Activated gamma-delta T cell treated with Interleukin-2 at 50 U/mL for 16 hours (primary cell): ENCODE measurements at regions not wholly inside any gene's neighbourhood (a gene's known extent, or its start where the extent isn't known, plus 50 kb on each side); places are given as distances from the start of the nearest gene placed in this dataset.
"Not testable (repeated sequence)": the region's sequence is repeated elsewhere in the genome, so short reads cannot be mapped to it uniquely, and the experiment has no call there.

Source experiments
- DNase-seq: peaks from one replicate; pipeline ENCODE4 v3.0.0-alpha.2; 2020

DNA sequence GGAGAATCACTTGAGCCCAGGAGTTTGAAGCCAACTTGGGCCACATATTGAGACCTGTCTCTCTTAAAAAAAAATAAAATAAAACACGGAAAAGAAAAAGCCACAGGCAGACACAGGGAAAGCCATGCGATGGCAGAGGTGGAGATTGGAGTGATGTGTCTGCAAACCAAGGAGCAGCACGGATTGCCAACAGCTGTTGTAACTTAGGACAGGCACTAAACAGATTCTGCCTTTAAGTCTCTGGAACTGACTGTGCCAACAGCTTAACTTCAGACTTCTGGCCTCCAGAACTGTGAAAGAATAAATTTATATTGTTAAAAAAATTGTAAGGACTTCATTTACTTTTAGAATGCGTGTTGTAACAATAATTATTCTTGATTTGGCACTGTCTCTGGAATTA, 318.5 kb upstream of the CHD1 start:
- DNase-seq = no peak

- DNase-seq = no peak
These were observed 314.3 kb upstream of the CHD1 start for GRCh38 chr5:99243111-99243510.

DNA sequence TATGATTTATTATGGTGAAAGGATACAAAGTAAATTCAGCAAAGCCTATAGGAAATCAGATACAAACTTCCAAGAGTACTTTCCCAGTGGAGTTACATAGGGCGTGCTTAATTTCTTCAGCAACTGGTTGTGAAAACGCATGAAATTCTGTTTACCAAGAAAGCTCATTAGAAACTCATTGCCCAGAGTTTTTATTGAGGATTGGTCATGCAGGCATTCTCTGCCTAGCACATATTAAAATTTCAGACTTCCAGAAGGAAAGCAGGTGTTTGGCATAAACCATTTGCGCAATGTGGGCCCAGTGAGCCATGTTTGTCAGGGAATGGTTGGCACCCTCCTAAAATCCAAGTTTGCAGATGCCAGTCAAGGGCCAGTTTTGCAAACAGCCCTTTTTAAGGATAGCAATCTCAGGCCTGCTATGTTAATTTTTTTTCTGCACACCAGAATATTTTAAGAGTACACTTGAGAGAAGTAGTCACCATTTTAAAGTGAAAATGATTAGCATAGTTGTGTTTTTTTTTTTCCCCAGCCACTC, 311.1 kb upstream of the CHD1 start:
- no peak for DNase-seq

DNA sequence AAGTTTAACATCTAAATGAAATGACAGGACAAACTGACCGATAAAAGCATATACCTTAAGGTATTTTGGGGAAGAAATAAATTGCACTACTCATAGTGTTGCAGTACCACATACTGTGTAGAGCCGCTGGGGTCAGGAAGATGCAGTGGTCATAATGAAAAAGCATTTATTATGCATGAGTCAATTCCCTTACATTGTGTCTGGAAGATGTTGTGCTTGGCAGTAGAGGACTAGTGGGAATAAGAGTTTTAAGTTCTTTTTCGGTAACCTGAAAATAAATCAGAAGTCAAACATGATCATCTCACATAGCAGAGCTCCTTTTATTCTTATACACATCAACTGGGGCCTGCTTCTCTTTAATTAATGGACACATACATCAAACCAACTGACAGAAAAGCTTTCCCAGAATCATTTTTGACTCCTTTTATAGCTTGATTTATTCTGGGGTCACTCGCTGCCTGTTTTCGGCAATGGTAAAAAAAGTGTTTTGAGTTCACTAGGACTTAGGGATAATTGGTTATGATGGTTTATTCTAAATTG, 262.5 kb upstream of the CHD1 start:
- DNase-seq = no peak

DNA sequence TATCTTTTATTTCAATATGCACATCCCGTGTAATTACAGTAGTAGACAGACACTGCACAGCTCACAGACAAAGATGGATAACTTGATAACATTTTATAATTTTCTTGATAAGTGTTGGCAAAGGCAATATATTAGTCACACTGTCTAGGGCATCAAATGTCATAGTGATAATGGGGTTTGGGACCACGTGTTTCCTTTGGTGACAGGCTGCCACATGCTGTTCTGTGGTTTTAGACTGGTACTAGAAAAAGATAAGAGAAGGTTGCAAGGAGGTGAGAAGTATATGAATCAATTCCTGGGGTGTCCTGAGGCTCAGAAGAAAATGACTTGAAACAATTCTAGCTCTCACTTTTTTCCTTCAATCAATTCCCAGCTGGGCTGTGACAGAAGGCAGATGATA, 258.8 kb upstream of the CHD1 start:
- no peak for DNase-seq

DNA sequence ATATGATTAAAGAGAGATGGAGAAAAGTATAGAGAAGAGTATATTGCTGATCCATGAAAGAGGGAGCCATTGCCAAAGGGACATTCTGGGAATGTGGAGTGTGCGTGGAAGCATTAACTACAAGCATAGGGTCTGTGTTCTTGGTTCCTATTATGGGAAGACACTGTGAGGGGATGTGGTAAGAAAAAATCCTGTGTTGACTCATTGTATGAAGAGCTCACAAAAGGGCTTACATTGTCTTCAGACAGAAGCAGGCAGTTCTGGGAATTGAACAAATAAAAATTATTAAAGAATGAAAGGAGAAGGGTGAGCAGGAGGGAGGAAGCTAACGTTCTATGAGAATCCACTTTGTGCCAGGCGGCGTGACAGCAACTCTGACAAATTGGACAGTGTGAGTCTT, 250.4 kb upstream of the CHD1 start:
- no peak for DNase-seq

DNA sequence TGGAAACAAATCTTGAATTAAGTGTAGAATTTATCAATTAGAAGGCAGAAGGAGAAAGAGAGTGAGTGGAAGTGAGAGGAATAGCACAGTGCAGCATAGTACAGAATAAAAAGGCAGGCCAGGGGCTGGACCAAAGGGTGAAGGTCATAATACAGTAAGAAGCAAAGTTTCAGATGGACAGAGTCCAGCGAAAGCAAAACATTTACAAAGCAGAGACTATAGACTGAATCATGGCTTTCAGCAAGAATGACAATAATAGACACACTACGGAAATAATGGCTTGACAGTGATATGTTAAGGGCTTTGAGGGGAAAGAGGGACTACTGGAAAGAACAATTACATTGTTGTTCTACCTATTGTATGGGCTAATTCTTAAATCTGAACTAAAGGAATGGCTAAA, 249.0 kb upstream of the CHD1 start:
- no peak for DNase-seq

DNA sequence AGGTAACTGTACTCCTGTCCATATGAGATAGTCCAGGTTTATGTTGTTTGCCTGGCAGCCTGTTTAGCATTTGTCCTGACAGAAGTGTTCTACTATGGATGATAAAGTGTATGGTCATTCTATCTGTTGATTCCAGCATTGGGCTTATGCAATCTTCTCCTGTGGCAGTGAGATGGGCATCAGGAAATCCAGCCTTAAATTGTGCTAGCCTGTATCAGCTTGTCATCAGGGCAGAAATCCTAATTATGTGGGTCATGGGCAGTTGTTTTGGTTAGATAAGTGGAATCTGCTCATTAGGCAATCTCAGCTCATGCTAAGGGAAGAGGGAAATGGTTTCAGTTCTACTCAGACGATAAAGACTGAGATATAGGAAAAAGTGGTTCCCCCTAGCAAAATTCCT, 247.4 kb upstream of the CHD1 start:
- DNase-seq = no peak

GRCh38 chr5:99169309-99169708, 240.5 kb upstream of the CHD1 start:
- no peak for DNase-seq

DNA sequence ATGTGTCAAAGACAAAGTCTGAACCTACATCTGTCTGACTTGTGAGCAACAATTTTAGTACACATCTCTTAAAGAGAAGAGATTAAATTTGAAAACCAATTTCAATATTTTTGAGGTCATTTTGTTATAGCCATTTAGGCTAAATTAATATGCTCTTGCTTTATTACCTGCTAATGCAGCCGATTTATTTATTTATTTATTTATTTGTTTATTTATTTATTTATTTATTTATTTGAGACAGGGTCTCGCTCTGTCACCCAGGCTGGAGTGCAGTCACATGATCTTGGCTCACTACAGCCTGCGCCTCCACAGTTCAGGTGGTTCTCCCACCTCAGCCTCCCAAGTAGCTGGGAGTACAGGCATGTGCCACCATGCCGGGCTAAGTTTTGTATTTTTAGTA, 232.7 kb upstream of the CHD1 start:
- not testable (repeated sequence) for DNase-seq

DNA sequence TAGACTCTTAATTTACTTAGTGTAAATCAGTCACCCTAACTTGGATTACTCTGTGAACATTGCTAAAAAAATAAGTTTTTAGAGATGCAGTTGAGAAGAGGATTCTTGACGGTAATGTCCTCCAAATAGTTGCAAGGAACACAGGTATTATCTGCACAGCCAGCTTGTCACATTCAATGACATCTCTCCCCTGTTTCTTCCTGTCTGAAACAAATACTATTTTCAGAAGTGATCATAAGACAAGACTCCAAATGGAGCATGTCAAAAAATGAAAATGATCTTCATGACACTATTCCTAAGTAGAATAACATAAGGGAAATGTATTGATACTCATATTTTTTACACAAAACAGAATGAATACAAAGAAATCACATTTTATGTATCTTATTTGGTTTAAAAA, 227.9 kb upstream of the CHD1 start:
- no peak for DNase-seq

DNA sequence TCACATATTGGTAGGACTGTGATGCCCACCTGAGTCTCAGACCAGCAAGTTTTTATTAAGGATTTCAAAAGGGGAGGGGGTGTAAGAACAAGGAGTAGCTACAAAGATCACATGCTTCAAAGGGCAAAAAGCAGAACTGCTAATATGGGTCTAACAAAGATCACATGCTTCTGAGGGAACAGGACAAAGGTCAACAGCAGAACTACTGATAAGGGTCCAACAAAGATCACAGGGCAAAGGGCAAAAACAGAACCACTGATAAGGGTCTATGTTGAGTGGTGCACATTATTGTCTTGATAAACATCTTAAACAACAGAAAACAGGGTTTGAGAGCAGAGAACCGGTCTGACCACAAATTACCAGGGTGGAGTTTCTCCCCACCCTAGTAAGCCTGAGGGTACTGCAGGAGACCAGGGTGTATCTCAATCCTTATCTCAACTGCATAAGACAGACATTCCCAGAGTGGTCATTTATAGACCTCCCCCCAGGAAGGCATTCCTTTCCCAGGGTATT, 214.5 kb upstream of the CHD1 start:
- DNase-seq = not testable (repeated sequence)

DNA sequence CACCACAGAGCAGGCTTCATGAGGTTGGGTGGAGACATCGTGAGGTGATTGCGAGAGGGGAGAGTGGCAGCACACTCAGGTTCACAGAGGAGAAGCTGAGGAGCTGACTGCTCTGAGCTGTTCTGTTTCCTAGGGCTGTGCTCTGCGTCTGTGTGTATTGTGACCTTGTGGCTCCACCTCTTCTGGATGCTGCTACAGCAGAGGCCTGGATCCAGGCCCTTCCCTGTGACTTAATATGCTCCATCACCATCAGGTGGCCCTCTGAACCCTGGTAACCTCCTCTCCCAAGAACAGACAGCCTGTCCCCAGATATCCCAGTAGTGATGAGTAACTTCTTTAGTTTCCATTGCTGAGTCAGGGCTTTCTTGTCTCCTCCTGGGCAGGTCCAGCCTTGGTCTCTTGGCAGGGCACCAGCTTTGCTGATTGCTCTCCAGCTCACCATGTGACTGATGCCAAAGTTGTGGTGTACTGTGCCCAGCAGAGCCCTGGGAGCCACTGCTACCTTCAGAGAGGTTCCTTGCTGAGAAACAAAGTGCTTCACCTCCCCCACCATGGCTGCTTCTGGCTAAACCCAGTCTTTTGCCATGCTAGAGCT, 212.8 kb upstream of the CHD1 start:
- DNase-seq = no peak

GRCh38 chr5:99138911-99139310, 210.1 kb upstream of the CHD1 start:
- no peak for DNase-seq

DNA sequence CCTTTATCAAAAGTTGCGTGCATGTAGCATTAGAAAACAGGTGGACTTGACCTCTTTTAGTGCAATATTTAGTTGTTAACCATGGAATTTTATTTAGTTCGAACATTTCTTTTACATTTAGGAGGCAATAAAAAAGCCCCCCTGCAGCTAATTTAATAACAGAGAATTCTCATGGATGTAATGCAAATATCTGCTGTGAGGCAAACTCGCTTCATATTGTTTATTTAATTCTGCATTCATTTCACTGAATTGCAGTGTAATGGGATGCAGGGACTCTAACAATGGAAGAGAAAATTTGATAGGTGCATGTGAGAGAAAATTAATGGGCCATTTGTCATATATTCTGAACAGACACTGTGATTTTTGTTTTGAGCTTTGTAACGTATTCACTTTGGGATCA, 205.1 kb upstream of the CHD1 start:
- no peak for DNase-seq

- DNase-seq = no peak
These were observed 201.1 kb upstream of the CHD1 start for GRCh38 chr5:99129768-99130501.

GRCh38 chr5:99122976-99123375, 194.2 kb upstream of the CHD1 start:
- DNase-seq = no peak

DNA sequence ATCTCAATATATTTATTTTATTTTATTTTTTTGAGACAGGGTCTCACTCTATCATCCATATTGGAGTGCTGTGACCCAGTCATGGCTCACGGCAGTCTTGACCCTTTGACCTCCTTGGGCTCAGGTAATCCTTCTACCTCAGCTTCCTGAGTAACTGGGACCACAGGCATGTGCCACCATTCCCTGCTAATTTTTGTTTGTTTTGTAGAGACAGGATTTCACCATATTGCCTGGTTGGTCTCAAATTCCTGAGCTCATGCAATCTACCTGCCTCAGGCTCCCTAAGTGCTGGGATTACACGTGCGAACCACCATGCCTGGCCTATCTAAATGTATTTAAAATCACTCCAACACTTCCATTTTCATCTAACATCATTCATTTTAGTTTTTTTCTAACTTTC, 190.5 kb upstream of the CHD1 start:
- no peak for DNase-seq

- no peak for DNase-seq
These were observed 187.7 kb upstream of the CHD1 start for GRCh38 chr5:99116526-99116925.

DNA sequence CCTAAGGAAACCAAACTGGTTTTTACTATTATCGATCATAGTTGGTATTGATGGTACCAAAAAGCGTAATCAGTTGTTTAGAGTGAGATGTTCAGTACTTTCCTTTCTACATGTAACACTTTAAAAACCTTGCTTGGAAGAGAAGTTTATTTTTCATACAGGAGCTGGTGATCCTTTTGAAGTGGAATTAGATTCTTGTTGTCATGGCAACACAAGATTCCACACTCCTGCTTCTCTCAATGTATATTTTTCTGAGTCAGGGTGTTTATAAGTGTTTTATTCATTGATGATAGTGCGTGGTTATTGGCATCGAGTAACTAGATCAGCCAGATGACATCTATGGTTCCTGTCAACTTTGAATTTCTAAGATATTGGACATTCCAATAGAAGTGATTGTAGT, 181.1 kb upstream of the CHD1 start:
- DNase-seq = no peak

- no peak for DNase-seq
These were observed 176.4 kb upstream of the CHD1 start for GRCh38 chr5:99105216-99105615.

- DNase-seq = no peak
These were observed 175.8 kb upstream of the CHD1 start for GRCh38 chr5:99104538-99105132.

DNA sequence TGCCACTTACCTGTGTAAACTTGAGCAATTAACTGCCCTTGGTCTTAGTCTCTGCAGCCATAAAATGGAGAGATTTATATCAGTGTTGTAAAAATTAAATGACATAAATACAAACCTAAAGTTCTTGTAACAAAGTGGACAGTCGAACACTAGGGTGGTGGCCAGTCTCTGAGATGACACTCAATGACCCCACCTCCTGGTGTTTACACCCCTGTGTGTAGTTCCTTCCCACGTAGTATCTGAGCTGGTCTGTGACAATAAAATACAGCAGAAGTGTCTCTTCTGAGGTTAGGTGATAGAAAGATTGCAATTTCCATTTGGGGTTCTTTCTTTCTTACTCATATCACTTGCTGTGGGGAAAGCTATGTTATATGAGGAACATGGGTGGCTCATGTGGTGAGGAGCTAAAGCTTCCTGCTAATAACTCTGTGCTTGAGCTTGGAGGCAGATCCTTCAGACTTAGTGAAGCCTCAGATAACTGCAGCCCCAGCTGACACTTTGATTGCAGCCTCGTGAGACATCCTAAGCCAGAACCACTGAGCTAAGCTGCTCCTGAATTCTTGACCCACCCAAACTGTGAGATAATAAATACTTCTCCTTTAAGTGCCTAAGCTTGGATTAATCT, 173.4 kb upstream of the CHD1 start:
- DNase-seq = no peak
